GM21619 (cell line): ENCODE measurements at regions not wholly inside any gene's neighbourhood (a gene's known extent, or its start where the extent isn't known, plus 50 kb on each side); places are given as distances from the start of the nearest gene placed in this dataset.

ENCODE experiments used
- ATAC-seq: cut with Tn5 transposase; IDR thresholded peaks from one replicate; pipeline ENCODE4 v1.9.1; 2021; ENCODE audit not compliant: unreplicated experiment

- ATAC-seq, result no peak
Observed at GRCh38 chr1:87717157-87717670, 388.5 kb downstream of the LMO4 start.

- no peak for ATAC-seq
Observed at GRCh38 chr1:87718241-87718950, 389.7 kb downstream of the LMO4 start.

GRCh38 chr1:87719658-87720057 is 391.0 kb downstream of the LMO4 start:
- no peak for ATAC-seq

- ATAC-seq, result no peak
Observed at GRCh38 chr1:87720561-87720960, 391.9 kb downstream of the LMO4 start.

- ATAC-seq, result no peak
Observed at GRCh38 chr1:87723193-87723592, 394.5 kb downstream of the LMO4 start.

- ATAC-seq, result no peak
Observed at GRCh38 chr1:87728169-87728568, 399.5 kb downstream of the LMO4 start.

- ATAC-seq, result no peak
Observed at GRCh38 chr1:87730274-87731216, 401.9 kb downstream of the LMO4 start.

GRCh38 chr1:87733386-87733785 is 404.7 kb downstream of the LMO4 start:
- no peak for ATAC-seq

GRCh38 chr1:87735750-87736149 is 407.1 kb downstream of the LMO4 start:
- no peak for ATAC-seq

GRCh38 chr1:87739141-87739540 is 410.5 kb downstream of the LMO4 start:
- ATAC-seq, result no peak

GRCh38 chr1:87739704-87740103 is 411.0 kb downstream of the LMO4 start:
- no peak for ATAC-seq

- ATAC-seq, result no peak
Observed at GRCh38 chr1:87743256-87743655, 414.6 kb downstream of the LMO4 start.

GRCh38 chr1:87744056-87744455 is 415.4 kb downstream of the LMO4 start:
- no peak for ATAC-seq

GRCh38 chr1:87744763-87745162 is 416.1 kb downstream of the LMO4 start:
- no peak for ATAC-seq

- ATAC-seq, result no peak
Observed at GRCh38 chr1:87753366-87753765, 424.7 kb downstream of the LMO4 start.

- no peak for ATAC-seq
Observed at GRCh38 chr1:87754139-87754538, 425.5 kb downstream of the LMO4 start.

- ATAC-seq, result no peak
Observed at GRCh38 chr1:87757676-87758075, 429.0 kb downstream of the LMO4 start.

GRCh38 chr1:87759421-87760087 is 430.9 kb downstream of the LMO4 start:
- ATAC-seq, result no peak

GRCh38 chr1:87760155-87760554 is 431.5 kb downstream of the LMO4 start:
- ATAC-seq, result no peak

GRCh38 chr1:87760654-87761053 is 432.0 kb downstream of the LMO4 start:
- ATAC-seq, result no peak

GRCh38 chr1:87763483-87763882 is 434.8 kb downstream of the LMO4 start:
- no peak for ATAC-seq
